ENCODE measurements at regions not wholly inside any gene's neighbourhood (a gene's known extent, or its start where the extent isn't known, plus 50 kb on each side); places are given as distances from the start of the nearest gene placed in this dataset.
"Not testable (repeated sequence)": the region's sequence is repeated elsewhere in the genome, so short reads cannot be mapped to it uniquely, and the experiment has no call there.

- DNase-seq = no peak
Measured at GRCh38 chr6:121695329-121695728, 259.9 kb downstream of the GJA1 start.

DNA sequence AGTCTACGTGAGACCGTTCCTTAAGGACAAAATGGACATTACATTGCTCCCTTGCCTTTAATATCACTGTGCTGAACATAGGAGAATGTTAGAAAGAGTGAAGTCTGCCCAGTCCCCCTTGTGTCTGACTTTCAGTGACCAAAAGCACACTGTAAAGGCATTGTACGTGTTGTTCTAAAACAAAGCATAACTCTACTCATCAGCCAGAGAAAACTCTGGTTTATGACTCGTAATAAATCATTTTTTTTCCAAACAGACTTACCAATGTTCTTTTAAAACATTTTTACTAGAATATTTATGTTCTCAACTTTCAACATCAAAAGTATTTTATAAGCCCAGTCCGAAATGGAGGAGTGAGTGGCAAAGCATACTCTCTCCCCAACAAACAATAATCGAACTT, 262.5 kb downstream of the GJA1 start:
- no peak for DNase-seq

- DNase-seq = no peak
Measured at GRCh38 chr6:121698617-121699016, 263.2 kb downstream of the GJA1 start.

GRCh38 chr6:121703129-121703528, 267.7 kb downstream of the GJA1 start:
- not testable (repeated sequence) for DNase-seq

- DNase-seq = no peak
Measured at GRCh38 chr6:121711472-121711871, 276.0 kb downstream of the GJA1 start.

GRCh38 chr6:121717686-121718085, 282.2 kb downstream of the GJA1 start:
- no peak for DNase-seq

DNA sequence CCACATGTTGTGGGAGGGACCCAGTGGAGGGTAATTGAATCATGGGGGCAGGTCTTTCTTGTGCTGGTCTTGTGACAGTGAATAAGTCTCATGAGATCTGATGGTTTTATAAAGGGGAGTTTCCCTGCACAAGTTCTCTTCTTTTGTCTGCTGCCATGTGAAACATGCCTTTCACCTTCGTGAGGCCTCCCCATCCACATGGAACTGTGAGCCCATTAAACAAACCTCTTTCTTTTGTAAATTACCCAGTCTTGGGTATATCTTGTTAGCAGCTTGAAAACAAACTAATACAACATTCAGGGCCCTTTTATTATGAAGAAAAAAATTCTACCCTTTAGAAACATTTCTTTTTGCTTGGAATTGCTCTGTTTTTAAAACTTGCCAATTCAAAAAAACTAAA, 285.4 kb downstream of the GJA1 start:
- not testable (repeated sequence) for DNase-seq

DNA sequence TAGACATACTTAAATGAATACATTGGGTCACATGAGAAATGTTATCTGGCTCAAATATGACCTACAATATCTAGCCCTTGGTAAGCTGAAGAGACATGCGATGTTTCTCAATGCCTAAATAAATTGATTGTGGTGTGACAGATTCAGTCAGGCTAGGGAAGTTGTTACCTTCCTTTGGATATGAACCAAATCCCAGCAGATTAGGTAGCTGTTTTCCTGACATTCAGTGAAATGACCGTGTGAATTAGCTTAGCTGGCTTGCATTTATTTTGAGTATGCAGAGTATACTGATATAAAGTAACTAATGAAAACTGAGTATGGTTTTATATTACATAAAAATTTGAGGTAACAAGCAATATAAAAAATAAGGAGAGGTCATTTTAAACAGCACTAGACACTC, 288.2 kb downstream of the GJA1 start:
- DNase-seq = no peak

- DNase-seq = no peak
Measured at GRCh38 chr6:121724576-121724975, 289.1 kb downstream of the GJA1 start.

GRCh38 chr6:121726596-121726995, 291.1 kb downstream of the GJA1 start:
- no peak for DNase-seq

DNA sequence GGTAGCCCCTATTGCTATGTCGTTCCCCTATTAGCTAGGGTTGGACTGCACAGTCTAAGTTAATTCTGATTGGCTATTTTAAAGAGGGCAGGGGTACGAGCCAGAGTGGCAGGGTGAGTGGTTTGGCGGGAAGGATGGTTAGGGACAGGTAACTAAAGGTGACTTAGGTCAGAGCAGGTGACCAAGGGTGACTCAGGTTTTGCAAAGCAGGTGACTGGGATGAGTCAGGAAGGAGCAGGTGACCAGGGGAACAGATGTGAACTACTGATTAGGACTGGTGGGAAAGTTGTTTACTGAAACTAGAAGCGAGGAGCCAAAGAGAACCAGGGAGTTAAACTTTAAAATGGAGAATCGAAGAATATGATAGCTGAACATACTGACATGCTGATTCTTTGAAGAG, 295.2 kb downstream of the GJA1 start:
- DNase-seq = no peak

- no peak for DNase-seq
Measured at GRCh38 chr6:121731381-121731780, 295.9 kb downstream of the GJA1 start.

DNA sequence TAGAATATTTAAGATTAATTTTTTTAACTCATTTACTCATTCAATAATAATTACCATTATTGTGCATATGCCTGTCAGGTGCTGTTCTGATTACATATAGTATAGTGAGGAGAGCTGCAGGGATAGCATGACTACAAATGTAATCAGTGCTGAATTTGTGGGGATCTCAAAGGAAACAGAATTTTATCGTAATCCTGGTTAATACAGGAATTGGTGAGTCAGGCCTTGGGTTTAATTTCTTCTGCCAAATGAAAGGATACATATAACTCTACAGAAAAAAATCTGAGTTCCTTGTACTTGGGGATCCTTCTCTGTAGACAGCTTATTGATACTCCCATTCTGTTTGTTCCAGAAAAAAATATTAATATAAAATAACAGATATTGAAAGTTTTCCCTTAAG, 297.2 kb downstream of the GJA1 start:
- no peak for DNase-seq

- no peak for DNase-seq
Measured at GRCh38 chr6:121733234-121733633, 297.8 kb downstream of the GJA1 start.

DNA sequence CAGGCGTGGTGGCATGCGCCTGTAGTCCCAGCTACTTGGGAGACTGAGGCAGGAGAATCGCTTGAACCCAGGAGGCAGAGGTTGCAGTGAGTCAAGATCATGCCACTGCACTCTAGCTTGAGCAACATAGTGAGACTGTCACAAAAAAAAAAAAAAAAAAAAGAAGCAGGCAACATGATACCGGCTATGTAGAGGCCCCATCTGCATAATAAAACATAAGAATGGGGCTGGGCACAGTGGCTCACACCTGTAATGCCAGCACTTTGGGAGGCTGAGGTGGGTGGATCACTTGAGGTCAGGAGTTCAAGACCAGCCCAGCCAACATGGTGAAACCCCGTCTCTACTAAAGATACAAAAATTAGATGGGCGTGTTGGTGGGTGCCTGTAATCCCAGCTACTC, 304.7 kb downstream of the GJA1 start:
- DNase-seq = not testable (repeated sequence)

GRCh38 chr6:121743691-121744090, 308.2 kb downstream of the GJA1 start:
- DNase-seq = no peak

- DNase-seq = no peak
Measured at GRCh38 chr6:121748376-121748775, 312.9 kb downstream of the GJA1 start.

DNA sequence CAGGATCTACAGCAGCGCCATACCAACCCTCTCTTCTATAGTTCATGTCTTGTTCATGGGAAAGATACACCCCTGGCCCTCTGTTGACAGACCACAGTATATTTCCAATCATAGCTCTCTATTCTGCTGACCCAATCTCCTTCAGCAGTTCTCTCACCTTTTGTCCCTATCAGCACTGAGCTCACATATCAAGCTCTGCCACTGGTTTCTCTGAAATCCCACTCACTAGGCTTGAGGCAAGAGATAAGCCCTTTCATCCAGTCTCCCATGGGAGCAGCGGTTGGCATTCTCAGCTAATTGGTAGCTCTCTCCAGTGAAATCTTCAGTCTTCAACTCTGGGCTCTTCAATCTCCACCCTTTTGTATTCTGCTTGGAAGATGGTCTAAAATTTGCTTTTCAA, 313.4 kb downstream of the GJA1 start:
- no peak for DNase-seq

DNA sequence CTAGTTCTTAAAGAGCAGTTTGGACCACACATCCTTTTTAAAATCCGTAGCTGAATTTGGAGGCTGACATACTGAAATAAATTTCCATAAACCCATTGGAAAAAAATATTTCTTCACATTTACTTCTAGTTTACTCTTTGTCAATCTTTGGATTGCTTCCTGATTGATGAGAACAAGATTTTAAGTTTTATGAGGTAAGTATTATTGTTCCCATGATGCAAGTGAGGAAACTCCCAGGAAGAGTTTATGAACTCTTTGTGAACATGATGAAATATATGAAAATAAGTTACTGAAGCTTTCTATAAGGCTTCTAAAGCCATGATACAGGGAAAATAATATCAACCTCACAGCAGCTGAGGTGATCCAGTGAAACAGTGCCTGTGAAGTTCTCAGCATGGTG, 320.0 kb downstream of the GJA1 start:
- no peak for DNase-seq

DNA sequence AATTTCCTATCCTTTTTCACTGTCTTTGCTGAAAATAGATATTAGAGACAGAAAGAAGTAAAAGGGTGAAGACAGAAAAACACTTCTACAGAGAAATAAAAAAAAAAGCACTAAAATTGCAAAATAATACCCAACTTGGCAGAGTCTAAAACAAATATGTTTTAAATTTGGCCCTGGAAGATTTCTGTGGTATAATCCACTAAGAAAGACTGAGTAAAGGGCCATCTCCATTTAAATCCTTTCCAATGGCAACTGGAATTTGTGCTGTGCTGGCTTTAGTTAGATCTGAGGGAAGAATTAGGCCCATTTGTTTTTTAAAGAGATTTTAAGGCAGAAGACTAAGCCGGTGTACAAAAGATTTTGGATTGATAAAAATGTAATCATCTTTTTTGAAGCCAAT, 321.2 kb downstream of the GJA1 start:
- no peak for DNase-seq

DNA sequence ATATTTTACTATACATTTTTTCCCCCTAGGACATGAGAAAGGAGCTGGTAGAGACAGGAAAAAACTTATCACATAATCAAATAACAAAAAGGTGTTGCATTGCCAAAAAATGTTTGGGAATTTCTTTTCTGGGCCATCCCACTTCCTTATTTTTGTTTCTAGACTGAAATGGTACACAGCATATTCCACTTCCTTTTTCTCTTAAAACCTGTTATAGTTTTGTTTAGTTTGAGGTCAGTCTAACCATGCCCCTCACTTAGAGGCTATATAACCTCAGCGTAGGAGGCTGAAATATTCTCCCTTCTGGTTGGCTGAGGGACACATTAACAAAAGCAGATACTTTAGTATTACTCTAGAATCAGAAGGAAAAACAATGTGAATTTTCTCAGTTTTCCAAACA, 323.9 kb downstream of the GJA1 start:
- DNase-seq = no peak

DNA sequence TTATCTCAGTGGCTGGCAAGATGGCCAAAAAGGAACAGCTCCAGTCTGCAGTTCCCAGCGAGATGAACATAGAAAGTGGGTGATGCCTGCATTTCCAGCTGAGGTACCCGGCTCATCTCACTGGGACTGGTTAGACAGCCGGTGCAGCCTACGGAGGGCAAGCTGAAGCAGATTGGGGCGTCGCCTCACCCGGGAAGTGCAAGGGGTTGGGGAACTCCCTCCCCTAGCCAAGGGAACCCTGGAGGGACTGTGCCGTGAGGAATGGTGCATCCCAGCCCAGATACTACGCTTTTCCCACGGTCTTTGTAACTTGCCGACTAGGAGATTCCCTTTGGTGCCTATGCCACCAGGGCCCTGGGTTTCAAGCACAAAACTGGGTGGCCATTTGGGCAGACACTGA, 324.7 kb downstream of the GJA1 start:
- no peak for DNase-seq

- no peak for DNase-seq
Measured at GRCh38 chr6:121760745-121761144, 325.3 kb downstream of the GJA1 start.

GRCh38 chr6:121764493-121764892, 329.0 kb downstream of the GJA1 start:
- DNase-seq = no peak

DNA sequence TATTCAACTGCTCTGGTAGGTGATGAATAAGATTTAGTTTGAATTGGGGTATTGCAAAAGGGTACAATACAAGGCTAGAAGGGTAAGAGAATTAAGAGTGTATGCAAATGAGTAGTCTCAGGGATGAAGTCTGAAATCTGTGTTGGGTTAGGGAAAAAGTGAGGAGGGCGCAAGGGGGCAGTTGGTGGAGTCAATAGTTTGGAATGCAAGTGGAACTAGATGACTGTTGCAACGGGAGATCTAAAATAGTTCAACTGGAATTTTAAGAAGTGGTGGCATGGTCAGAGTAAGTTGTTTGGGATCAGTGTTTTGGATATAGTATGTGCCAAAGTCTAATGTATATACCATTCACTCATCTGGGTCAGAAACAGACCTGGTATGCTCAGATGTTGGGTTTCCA, 329.6 kb downstream of the GJA1 start:
- DNase-seq = no peak

- no peak for DNase-seq
Measured at GRCh38 chr6:121767211-121767610, 331.8 kb downstream of the GJA1 start.

All from NCI-H510A (cell line).